Right atrium auricular region (tissue), 2 donors: ENCODE measurements at regions not wholly inside any gene's neighbourhood (a gene's known extent, or its start where the extent isn't known, plus 50 kb on each side); places are given as distances from the start of the nearest gene placed in this dataset.
"Not testable (repeated sequence)": the region's sequence is repeated elsewhere in the genome, so short reads cannot be mapped to it uniquely, and the experiment has no call there.

Source experiments
- DNase-seq: peaks from one replicate; pipeline ENCODE4 v3.0.0-alpha.2; 2019; ENCODE audit warnings: low spot score
- H3K27ac ChIP-seq, 2 donors: fragments of 200-600 bp; sonication (generic); 1 replicate in 1 of 2; 2 replicates in 1 of 2; pipeline ENCODE4 v1.5.1; 2016 to 2019
- H3K27me3 ChIP-seq, 2 donors: fragments of 200-600 bp; sonication (generic); one replicate each; pipeline versions ENCODE4 v1.5.1 to v1.6.0; 2017 to 2019
- H3K36me3 ChIP-seq: fragments of 200-600 bp; sonication (generic); one replicate; pipeline ENCODE4 v1.5.1; 2016
- H3K4me1 ChIP-seq, 2 donors: fragments of 200-600 bp; sonication (generic); one replicate each; pipeline versions ENCODE4 v1.5.1 to v1.6.0; 2017 to 2019
- H3K4me3 ChIP-seq, 2 donors: fragments of 200-600 bp; sonication (generic); 1 replicate in 1 of 2; 2 replicates in 1 of 2; pipeline ENCODE4 v1.5.1; 2017 to 2019; ENCODE audit warnings: mild to moderate bottlenecking in 1 of 2, moderate library complexity in 1 of 2
- H3K9me3 ChIP-seq, 2 donors: fragments of 200-600 bp; sonication (generic); one replicate each; pipeline ENCODE4 v1.5.1; 2019
- TF ChIP-seq, protein P1 (sequence below), 2 donors: fragments of 200-600 bp; sonication (generic); IDR thresholded peaks; one replicate each; pipeline ENCODE4 v1.5.1; 2019; ENCODE audit warnings: antibody characterized with exemption in 2 of 2

DNA sequence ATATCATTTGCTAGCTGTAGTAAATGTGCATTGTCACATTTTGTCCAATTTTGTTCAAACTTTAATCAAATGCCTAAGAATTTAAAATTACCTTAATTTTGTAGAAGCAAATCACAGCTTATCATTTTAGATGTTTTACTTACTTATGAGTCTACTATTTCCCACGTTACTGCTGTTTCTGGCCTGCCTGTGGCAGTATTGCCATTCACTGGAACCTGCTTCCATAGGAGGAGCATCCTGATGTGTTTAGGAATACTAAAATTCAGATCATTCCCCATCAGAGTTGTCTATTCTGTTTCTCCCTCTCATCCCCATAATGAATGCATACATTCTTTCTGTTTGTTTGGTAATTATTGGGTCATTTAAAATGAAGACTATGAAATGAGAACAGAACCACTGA is 119.5 kb upstream of the SNRPN start:
- DNase-seq = no peak
- H3K27me3 ChIP-seq = no peaks in the 10 kb centered on the region
- no peaks in the 10 kb centered on the region for H3K4me1 ChIP-seq
- H3K9me3 ChIP-seq = no peaks in the 10 kb centered on the region
- no peaks in the 10 kb centered on the region for H3K36me3 ChIP-seq
- H3K27ac ChIP-seq = no peak overlapping the region
- TF ChIP-seq, protein P1, sequence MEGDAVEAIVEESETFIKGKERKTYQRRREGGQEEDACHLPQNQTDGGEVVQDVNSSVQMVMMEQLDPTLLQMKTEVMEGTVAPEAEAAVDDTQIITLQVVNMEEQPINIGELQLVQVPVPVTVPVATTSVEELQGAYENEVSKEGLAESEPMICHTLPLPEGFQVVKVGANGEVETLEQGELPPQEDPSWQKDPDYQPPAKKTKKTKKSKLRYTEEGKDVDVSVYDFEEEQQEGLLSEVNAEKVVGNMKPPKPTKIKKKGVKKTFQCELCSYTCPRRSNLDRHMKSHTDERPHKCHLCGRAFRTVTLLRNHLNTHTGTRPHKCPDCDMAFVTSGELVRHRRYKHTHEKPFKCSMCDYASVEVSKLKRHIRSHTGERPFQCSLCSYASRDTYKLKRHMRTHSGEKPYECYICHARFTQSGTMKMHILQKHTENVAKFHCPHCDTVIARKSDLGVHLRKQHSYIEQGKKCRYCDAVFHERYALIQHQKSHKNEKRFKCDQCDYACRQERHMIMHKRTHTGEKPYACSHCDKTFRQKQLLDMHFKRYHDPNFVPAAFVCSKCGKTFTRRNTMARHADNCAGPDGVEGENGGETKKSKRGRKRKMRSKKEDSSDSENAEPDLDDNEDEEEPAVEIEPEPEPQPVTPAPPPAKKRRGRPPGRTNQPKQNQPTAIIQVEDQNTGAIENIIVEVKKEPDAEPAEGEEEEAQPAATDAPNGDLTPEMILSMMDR (IDR thresholded peaks at IDR 0.05) = no peak
- H3K4me3 ChIP-seq = no peak overlapping the region

DNA sequence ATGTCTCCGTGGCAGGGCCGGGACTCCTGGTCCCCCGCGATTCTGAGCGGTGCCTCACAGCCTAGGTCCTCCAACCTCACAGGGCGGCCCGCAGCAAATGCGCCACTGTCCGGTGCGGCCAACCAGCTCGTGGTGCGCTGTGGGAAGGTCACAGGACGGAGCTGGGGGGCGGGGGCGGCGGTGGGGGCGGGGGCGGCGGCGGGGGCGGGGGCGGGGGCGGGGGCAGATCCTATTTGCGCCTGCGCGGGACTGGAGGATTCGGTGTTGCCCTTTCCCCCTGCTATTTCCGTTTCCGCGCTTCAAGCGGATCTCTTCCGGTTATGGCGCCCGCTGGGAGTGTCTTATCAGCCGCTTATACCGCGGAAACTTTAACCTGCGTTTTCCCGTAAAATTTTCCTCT is 106.7 kb upstream of the SNRPN start:
- H3K27me3 ChIP-seq = no peaks in the 10 kb centered on the region
- no peaks in the 10 kb centered on the region for H3K36me3 ChIP-seq
- H3K4me1 ChIP-seq = no peaks in the 10 kb centered on the region
- peak overlapping the region; percentile 26 to 67 for H3K27ac ChIP-seq
- TF ChIP-seq, protein P1 (IDR thresholded peaks at IDR 0.05) = no peak
- H3K4me3 ChIP-seq = peak overlapping the region; percentile 28
- no peaks in the 10 kb centered on the region for H3K9me3 ChIP-seq
- no peak for DNase-seq

DNA sequence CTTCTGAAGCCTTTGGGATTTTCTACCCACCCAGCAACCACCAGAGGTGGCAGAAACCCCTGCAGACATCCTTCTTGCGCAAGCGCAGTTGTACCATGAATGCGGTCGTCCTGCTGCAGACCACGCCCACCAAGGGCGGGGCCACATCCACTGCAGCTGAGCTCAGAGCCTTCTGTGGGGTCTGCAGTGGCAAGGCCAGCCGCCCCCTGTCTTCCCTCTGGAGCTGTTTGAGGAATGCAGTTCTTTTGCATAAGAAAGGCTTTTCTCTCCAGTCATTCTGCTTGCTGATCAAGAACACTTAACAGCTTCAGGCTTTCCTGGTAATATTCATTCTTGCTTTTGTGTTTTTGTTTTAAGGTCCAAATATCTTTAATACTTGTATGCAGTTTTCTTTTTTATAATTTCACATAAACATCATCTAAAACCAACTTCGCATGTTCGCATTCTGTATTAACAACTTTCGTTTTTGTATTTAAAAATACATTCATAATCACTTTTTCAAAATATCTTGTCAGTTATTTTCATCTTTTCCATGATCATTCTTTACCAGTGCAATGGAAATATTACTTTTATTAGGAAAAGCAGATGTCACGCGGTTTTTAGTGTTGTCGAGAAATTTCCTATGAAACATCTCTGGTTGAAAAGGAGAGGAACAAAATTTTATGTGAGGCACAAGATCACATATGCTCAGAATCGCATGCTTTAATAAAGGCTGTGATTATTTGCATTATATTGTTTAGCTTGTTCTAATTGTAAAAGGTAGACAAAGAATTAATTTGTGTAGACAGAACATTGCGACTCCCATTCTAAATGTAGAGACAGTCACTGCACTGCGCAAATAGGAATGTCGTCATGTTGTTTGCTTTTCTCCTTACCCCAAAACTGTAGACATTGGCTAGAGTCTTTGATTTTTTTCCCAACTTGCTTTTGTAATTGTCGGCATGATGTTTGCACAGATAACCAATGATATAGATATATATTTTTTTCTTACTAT is 98.1 kb upstream of the SNRPN start:
- Histone ChIP-seq H3K4me1 (no peaks in the 10 kb centered on the region), H3K4me3 (peak overlapping the region; percentile 30 to 33), H3K27me3 (no peaks in the 10 kb centered on the region), H3K36me3 (no peaks in the 10 kb centered on the region), H3K9me3 (no peaks in the 10 kb centered on the region), H3K27ac (peak overlapping the region in 1 of 2 donors; percentile 72)
- TF ChIP-seq, protein P1 (IDR thresholded peaks at IDR 0.05) = no peak
- no peak for DNase-seq

DNA sequence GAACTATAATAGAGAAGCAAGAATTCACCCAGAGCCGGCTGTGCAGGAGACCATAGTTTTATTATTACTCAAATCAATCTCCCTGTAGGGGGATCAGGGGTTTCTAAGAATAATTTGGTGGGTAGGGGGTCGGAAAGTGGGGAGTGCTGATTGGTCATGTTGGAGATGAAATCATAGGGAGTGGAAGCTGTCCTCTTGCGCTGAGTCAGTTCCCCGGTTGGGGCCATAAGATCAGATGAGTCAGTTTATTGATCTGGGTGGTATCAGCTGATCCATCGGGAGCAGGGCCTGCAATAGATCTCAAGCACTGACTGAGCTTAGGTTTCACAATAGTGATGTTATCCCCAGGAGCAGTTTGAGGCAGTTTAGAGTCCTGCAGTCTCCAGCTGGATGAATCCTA is 97.0 kb upstream of the SNRPN start:
- TF ChIP-seq, protein P1 (IDR thresholded peaks at IDR 0.05) = no peak
- Histone ChIP-seq H3K27ac (peak overlapping the region; percentile 18 to 72), H3K9me3 (no peaks in the 10 kb centered on the region), H3K27me3 (no peaks in the 10 kb centered on the region), H3K4me1 (no peaks in the 10 kb centered on the region), H3K36me3 (no peaks in the 10 kb centered on the region), H3K4me3 (peak overlapping the region; percentile 18 to 30)
- no peak for DNase-seq

DNA sequence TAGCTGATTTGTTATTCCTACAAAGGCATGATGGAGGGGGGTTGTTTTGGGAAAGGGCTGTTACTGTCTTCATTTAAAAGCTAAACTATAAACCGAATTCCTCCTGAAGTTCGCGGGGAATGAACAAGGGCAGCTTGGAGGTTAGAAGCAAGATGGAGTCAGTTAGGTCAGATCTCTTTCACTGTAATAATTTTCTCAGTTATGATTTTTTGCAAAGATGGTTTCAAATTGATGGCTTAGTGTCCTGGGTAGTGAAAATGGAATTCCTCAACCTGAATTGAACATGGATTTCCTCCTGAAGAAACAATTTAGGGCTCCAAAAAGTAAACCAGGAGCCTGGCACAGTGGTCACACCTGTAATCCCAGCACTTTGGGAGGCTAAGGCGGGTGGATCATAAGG is 96.6 kb upstream of the SNRPN start:
- DNase-seq, H3K27me3 ChIP-seq, H3K9me3 ChIP-seq, H3K4me1 ChIP-seq, H3K36me3 ChIP-seq: not testable (repeated sequence)
- H3K27ac ChIP-seq = peak overlapping the region; percentile 18 to 72
- H3K4me3 ChIP-seq = peak overlapping the region in 1 of 2 donors; percentile 30

DNA sequence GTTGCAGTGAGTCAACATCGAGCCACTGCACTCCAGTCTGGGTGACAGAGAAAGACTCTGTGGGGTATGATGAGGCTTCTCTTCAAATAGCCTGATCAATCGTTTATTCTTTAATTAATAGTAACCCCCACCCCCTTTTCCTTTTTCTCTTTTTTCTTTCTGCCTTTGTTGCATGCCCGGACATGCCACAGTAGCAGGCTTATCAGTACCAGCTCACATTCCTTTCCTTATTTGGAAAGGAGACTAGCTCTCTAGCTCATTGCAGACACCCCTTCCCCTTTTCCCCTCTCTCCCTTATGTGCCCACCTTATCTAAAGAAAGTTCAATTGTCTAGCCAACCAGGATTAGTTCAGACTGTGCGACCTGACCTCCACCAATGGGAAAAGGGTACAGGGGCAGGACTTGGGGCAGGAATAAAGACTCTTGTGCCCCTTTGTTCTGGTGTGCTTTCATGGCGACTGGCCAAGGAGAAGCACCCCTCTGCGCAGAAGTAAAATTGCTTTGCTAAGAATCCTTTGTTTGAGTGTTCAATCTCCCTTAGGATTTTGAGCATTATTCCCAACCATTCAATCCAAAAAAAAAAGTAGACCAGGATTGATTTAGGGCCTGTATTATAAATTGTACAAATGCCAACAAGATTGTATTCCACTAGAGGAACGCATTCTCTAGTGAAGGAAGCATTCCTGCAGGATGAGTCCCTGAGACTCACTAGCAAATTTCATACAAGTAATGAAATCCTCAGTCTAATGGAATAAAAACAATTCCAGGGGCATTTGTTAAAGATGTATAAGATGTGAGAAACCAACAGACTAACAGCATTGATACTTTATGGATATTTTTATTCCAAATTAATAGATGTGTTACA is 95.8 kb upstream of the SNRPN start:
- no peak for DNase-seq
- TF ChIP-seq, protein P1 (IDR thresholded peaks at IDR 0.05) = no peak
- H3K27ac ChIP-seq = peak overlapping the region in 1 of 2 donors; percentile 72

More for the DNA sequence above, 95.8 kb upstream of the SNRPN start:
- Histone ChIP-seq H3K36me3 (no peaks in the 10 kb centered on the region), H3K4me3 (no peak overlapping the region), H3K4me1 (no peaks in the 10 kb centered on the region), H3K27me3 (no peaks in the 10 kb centered on the region), H3K9me3 (no peaks in the 10 kb centered on the region)
